Thyroid gland (tissue), 4 donors: ENCODE measurements at regions not wholly inside any gene's neighbourhood (a gene's known extent, or its start where the extent isn't known, plus 50 kb on each side); places are given as distances from the start of the nearest gene placed in this dataset.

Experiments
- CTCF ChIP-seq, 6 experiments: fragments of 200-600 bp in 3 of 6; fragments of 450-650 bp in 3 of 6; sonication (generic) in 3 of 6; IDR thresholded peaks; one replicate each; pipeline ENCODE4 v1.5.1; 2016 to 2019; ENCODE audit warnings: antibody characterized with exemption in 6 of 6, mild to moderate bottlenecking in 2 of 6, inconsistent platforms in 1 of 6, moderate library complexity in 1 of 6
- POLR2A ChIP-seq, 2 donors: fragments of 450-650 bp; IDR thresholded peaks; one replicate each; pipeline ENCODE4 v1.6.1; 2017; ENCODE audit warnings: antibody characterized with exemption in 2 of 2, mild to moderate bottlenecking in 2 of 2, moderate library complexity in 1 of 2

GRCh38 chr11:82529936-82530335, 203.7 kb downstream of the FAM181B start:
- TF ChIP-seq CTCF (IDR thresholded peaks at IDR 0.05) (no peak), POLR2A (IDR thresholded peaks at IDR 0.05) (no peak)
